ENCODE measurements at regions not wholly inside any gene's neighbourhood (a gene's known extent, or its start where the extent isn't known, plus 50 kb on each side); places are given as distances from the start of the nearest gene placed in this dataset.
"Not testable (repeated sequence)": the region's sequence is repeated elsewhere in the genome, so short reads cannot be mapped to it uniquely, and the experiment has no call there.

GRCh38 chr13:54390841-54391240, 1362.2 kb downstream of the OLFM4 start:
- no peaks in the 10 kb centered on the region for H3K27me3 ChIP-seq (ENCODE audit: insufficient read depth, low read depth, severe bottlenecking)
- TF ChIP-seq CTCF (IDR thresholded peaks at IDR 0.05; ENCODE audit: low read depth, low read length) = no peak
- no peak overlapping the region for H3K4me3 ChIP-seq (ENCODE audit: low read depth, low read length)
- no peaks in the 10 kb centered on the region for H3K36me3 ChIP-seq
- DNase-seq = no peak
- no peaks in the 10 kb centered on the region for H3K9me3 ChIP-seq (ENCODE audit: severe bottlenecking)
- no peak overlapping the region for H3K27ac ChIP-seq

GRCh38 chr13:54394085-54394700, 1365.6 kb downstream of the OLFM4 start:
- Histone ChIP-seq H3K27ac (no peak overlapping the region), H3K36me3 (no peaks in the 10 kb centered on the region), H3K4me3 (ENCODE audit: low read depth, low read length) (no peak overlapping the region), H3K27me3 (ENCODE audit: insufficient read depth, low read depth, severe bottlenecking) (no peaks in the 10 kb centered on the region), H3K9me3 (ENCODE audit: severe bottlenecking) (no peaks in the 10 kb centered on the region)
- no peak for DNase-seq
- no peak for TF ChIP-seq CTCF (IDR thresholded peaks at IDR 0.05; ENCODE audit: low read depth, low read length)

- TF ChIP-seq CTCF (IDR thresholded peaks at IDR 0.05; ENCODE audit: low read depth, low read length) = no peak
- Histone ChIP-seq H3K27me3 (ENCODE audit: insufficient read depth, low read depth, severe bottlenecking) (no peaks in the 10 kb centered on the region), H3K36me3 (no peaks in the 10 kb centered on the region)
Measured at GRCh38 chr13:54394908-54395307, 1366.3 kb downstream of the OLFM4 start.

GRCh38 chr13:54402495-54402894, 1373.9 kb downstream of the OLFM4 start:
- no peak for DNase-seq
- no peak overlapping the region for H3K27ac ChIP-seq
- no peak for TF ChIP-seq CTCF (IDR thresholded peaks at IDR 0.05; ENCODE audit: low read depth, low read length)
- no peak overlapping the region for H3K4me3 ChIP-seq (ENCODE audit: low read depth, low read length)
- no peaks in the 10 kb centered on the region for H3K9me3 ChIP-seq (ENCODE audit: severe bottlenecking)
- no peaks in the 10 kb centered on the region for H3K27me3 ChIP-seq (ENCODE audit: insufficient read depth, low read depth, severe bottlenecking)
- H3K36me3 ChIP-seq = no peaks in the 10 kb centered on the region

More at GRCh38 chr13:54394908-54395307, 1366.3 kb downstream of the OLFM4 start:
- H3K9me3 ChIP-seq (ENCODE audit: severe bottlenecking) = no peaks in the 10 kb centered on the region
- H3K27ac ChIP-seq = no peak overlapping the region
- no peak for DNase-seq
- H3K4me3 ChIP-seq (ENCODE audit: low read depth, low read length) = no peak overlapping the region

GRCh38 chr13:54415753-54416366, 1387.2 kb downstream of the OLFM4 start:
- no peak for TF ChIP-seq CTCF (IDR thresholded peaks at IDR 0.05; ENCODE audit: low read depth, low read length)
- Histone ChIP-seq H3K9me3 (ENCODE audit: severe bottlenecking) (no peaks in the 10 kb centered on the region), H3K27ac (no peak overlapping the region), H3K27me3 (ENCODE audit: insufficient read depth, low read depth, severe bottlenecking) (no peaks in the 10 kb centered on the region), H3K36me3 (no peaks in the 10 kb centered on the region), H3K4me3 (ENCODE audit: low read depth, low read length) (no peak overlapping the region)
- DNase-seq = no peak

- H3K27ac ChIP-seq; H3K36me3 ChIP-seq; DNase-seq; H3K4me3 ChIP-seq (ENCODE audit: low read depth, low read length); H3K9me3 ChIP-seq (ENCODE audit: severe bottlenecking); H3K27me3 ChIP-seq (ENCODE audit: insufficient read depth, low read depth, severe bottlenecking): not testable (repeated sequence)
Measured at GRCh38 chr13:54422946-54423345, 1394.3 kb downstream of the OLFM4 start.
